ENCODE measurements at regions not wholly inside any gene's neighbourhood (a gene's known extent, or its start where the extent isn't known, plus 50 kb on each side); places are given as distances from the start of the nearest gene placed in this dataset.
"Not testable (repeated sequence)": the region's sequence is repeated elsewhere in the genome, so short reads cannot be mapped to it uniquely, and the experiment has no call there.

DNA sequence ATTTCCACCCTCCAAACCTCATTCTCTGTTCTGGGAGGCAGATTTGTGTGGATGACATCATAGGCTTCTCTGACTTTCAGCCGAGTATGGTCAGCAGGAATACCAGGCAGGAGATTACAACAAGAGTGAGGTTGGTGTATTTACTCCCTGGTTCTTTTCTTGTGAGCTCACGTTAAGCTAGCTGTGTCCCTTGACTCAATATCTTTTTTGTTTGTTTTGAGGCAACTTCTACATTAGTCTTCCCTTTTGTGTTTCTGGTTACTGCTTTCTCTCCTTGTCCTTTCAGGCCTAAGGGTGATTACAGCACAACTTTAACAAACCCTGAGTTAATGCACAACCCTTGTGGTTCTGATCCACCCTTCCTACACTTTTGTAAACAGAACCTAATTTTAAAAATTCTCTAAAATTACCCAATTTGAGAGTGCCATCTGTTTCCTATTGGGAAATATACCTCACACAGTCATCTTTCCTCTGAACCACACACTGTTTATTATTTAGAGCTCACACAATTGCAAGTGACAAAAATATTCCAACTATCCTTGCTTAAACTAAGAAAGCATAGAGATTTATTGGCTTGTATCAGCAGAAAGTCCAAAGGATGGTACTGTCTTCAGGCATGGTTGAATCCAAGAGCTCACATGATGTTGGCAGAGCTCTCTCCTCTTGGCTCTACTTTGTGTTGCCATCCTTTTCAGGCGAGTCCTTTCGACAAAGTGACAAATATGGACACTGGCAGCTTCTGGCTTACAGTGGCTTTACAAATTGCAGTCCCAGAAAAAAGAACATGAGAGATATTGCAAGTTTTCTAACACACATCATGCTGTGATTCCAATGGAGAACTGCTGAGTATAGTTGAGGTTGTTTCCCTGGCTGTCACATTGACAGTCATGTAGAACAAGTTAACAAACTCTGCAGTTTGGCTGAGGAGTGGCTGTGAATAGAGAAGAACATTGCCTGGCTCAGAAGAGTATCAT, 150.5 kb upstream of the DDIT4L start:
- no peak for DNase-seq (ENCODE audit: low spot score in 2 of 2)
- no peaks in the 10 kb centered on the region for H3K9me3 Mint-ChIP-seq
- H3K36me3 Mint-ChIP-seq: no peaks in the 10 kb centered on the region

DNA sequence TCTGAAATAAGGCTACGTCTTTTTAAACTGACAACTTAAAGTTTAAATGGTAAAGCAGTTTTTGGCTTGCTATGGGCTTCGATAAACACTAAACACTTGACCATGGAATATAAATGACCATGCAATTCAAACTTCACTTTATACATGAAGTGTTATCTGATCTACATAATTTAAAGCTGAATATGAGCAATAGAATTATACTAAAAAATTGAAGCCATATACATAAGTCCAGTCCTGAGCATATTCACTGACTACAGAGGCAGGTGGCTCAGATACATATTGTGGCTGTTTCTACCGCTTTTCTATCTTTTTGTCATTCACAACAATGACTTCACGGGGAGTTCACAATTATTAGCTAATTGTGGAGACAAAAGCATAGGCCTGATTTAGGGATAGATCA, 149.6 kb upstream of the DDIT4L start:
- H3K4me3 Mint-ChIP-seq: no peak overlapping the region
- DNase-seq (ENCODE audit: low spot score in 2 of 2) (no peak), ATAC-seq (no peak)
- no peaks in the 10 kb centered on the region for H3K36me3 Mint-ChIP-seq
- no peaks in the 10 kb centered on the region for H3K4me1 Mint-ChIP-seq
- H3K27ac Mint-ChIP-seq: no peak overlapping the region
- H3K9me3 Mint-ChIP-seq: peaks cover 3% of the 10 kb centered on the region

More for the DNA sequence above, 150.5 kb upstream of the DDIT4L start:
- Mint-ChIP-seq H3K4me1 (no peaks in the 10 kb centered on the region), H3K4me3 (no peak overlapping the region), H3K27ac (no peak overlapping the region)
- no peak for ATAC-seq

DNA sequence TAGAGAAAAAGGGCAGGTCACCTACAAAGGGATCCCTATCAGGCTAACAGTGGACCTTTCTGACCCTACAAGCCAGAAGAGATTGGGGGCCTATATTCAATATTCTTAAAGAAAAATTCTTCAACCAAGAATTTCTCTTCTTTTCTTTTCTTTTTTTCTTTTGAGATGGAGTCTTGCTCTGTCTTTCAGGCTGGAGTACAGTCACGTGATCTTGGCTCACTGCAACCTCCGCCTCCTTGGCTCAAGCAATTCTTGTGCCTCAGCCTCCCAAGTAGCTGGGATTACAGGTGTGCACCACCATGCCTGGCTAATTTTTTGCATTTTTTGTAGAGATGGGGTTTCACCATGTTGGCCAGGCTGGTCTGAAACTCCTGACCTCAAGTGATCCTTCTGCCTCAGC, 143.2 kb upstream of the DDIT4L start:
- H3K9me3 Mint-ChIP-seq; H3K36me3 Mint-ChIP-seq; ATAC-seq; H3K27ac Mint-ChIP-seq; H3K4me3 Mint-ChIP-seq; H3K4me1 Mint-ChIP-seq; DNase-seq (ENCODE audit: low spot score in 2 of 2): not testable (repeated sequence)

DNA sequence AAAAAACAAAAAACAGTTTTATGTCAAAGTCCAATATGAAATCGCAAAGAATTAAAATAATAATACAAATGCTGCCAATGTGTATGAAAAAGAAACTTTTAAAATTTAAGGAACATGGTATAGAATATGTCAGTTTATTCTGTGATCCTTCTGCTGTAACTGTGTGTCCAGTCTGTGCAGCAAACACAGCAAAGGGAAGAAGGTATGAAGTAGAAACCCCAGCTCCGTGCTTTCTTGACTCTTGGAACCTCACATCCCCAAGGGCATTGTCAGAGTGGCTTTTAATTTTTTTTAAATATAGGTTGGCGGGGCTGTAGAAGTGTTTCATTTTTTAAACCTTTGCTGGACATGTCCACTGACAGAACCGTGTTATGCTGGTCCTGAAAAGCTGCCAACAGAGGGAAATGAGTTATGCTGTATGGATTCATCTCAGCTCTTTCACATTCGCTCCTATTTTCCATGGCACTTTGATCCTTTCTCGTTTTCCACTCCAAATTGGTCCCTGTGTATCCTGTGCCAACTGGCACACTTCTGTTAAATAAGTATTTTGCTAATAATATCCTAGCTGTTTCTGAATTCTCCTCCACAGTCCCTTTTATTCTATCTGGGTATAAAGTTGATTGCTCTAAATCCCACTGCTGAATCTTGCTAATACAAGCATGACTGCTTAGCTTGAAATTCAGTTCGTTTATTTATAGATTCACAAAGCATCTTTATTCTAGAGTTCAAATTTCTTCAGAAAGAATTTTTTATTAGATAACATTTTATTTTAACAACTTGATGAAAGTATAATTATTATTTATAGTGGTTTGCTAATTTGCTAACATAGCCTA, 127.0 kb upstream of the DDIT4L start:
- DNase-seq (ENCODE audit: low spot score in 2 of 2) (no peak), ATAC-seq (no peak)
- Mint-ChIP-seq H3K4me1 (no peaks in the 10 kb centered on the region), H3K9me3 (peaks cover 3% of the 10 kb centered on the region), H3K36me3 (no peaks in the 10 kb centered on the region), H3K27ac (no peak overlapping the region), H3K4me3 (no peak overlapping the region)

DNA sequence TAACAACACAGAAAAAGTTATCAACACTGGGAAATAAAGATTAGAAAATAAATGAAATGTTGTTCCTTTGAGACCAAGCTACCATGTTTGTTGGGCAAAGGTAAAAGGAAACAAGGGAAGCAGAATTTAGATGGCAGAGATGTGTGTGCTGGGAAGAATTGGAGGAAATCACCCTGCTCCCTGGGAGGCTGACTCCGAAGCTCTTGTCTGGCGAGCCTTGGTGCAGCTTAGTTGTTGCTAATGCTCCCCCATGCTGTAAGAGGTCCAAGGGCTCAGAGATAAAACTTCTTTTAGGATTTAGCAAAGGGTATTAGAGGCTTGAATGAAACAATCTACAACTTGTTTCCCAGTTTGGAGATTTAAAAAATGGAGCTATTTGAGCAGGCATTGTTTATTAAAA, 123.8 kb upstream of the DDIT4L start:
- no peaks in the 10 kb centered on the region for H3K36me3 Mint-ChIP-seq
- no peak overlapping the region for H3K4me3 Mint-ChIP-seq
- no peak for DNase-seq (ENCODE audit: low spot score in 2 of 2)
- no peaks in the 10 kb centered on the region for H3K9me3 Mint-ChIP-seq
- H3K4me1 Mint-ChIP-seq: no peaks in the 10 kb centered on the region
- ATAC-seq: no peak
- no peak overlapping the region for H3K27ac Mint-ChIP-seq

DNA sequence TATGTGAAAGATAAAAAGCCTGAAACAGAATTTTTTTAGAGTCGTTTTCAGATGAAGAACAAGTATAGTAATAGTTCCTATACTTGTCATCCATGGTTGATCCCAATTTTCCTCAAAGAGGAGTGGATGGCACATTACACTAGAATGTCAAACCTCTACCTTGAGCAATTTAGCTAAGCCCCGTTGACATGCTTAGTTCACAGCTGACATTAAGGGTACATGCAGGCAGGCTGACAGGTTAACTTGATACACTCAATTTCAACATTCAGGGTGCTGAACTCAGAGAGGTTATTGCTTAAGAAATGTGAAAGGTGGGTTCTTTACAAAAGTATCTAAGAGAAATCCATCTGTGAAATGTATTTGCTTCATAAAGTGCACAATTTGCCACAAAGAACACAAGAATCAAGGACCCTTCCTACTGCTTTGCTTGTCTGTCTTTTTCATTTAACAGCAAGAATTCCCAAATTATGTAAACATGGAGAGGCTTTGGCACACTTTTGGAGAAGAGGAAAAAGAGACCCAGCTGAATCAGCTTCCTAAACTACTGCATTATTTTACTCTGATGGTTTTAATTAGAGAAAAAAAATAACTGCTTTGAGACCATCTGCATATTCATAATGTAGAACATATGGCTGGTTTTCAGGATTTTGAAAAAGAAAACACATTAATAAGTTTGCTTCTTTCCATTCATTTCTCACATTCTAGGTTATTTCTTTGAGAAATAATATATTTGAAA, 122.5 kb upstream of the DDIT4L start:
- Mint-ChIP-seq H3K36me3 (no peaks in the 10 kb centered on the region), H3K27ac (no peak overlapping the region), H3K4me3 (no peak overlapping the region), H3K9me3 (no peaks in the 10 kb centered on the region), H3K4me1 (no peaks in the 10 kb centered on the region)
- DNase-seq (ENCODE audit: low spot score in 2 of 2) (no peak), ATAC-seq (no peak)

DNA sequence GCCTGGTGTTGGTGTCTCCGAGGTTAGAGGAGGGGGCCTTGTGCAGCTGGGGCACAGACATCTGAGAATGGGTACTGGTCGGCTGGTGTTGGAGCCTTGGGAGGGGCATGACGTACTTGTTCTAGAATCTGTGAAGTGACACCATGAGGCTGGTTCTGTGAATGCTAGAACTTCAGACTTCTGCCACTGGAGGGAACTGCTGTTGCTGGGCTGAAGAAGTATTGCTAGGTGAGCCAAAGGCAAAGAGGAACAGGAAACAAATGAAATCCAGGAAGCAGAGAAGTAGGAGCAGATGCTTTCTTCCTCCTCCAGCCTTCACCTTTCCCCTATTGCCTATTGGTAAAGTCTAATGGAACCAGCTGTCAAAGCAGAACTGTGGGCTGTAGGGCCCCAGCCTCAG, 120.9 kb upstream of the DDIT4L start:
- no peak overlapping the region for H3K4me3 Mint-ChIP-seq
- H3K4me1 Mint-ChIP-seq: no peaks in the 10 kb centered on the region
- no peak for DNase-seq (ENCODE audit: low spot score in 2 of 2)

DNA sequence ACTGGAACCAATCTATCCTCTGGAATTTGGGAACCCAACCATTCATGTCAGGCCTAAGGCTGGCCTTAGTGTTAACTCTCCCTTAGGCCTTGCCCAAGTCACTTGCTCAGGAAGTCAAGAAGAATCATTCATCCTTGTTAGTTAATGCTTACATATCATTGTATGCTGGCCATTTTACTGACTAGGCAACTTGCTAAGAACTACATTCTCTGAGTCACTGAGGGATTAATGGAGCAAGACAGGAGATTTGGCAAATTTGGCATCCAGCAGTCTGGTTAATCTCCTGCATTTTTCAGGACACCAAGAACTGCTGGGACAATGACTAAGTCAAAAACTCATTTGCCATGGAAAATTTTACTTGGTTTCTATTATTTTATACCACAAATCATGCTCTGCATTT, 115.8 kb upstream of the DDIT4L start:
- no peaks in the 10 kb centered on the region for H3K36me3 Mint-ChIP-seq
- DNase-seq (ENCODE audit: low spot score in 2 of 2): no peak
- H3K9me3 Mint-ChIP-seq: no peaks in the 10 kb centered on the region
- H3K27ac Mint-ChIP-seq: no peak overlapping the region
- no peak for ATAC-seq
- no peaks in the 10 kb centered on the region for H3K4me1 Mint-ChIP-seq
- H3K4me3 Mint-ChIP-seq: no peak overlapping the region

More for the DNA sequence above, 120.9 kb upstream of the DDIT4L start:
- no peaks in the 10 kb centered on the region for H3K9me3 Mint-ChIP-seq
- H3K27ac Mint-ChIP-seq: no peak overlapping the region
- H3K36me3 Mint-ChIP-seq: no peaks in the 10 kb centered on the region
- ATAC-seq: peak; percentile 16

DNA sequence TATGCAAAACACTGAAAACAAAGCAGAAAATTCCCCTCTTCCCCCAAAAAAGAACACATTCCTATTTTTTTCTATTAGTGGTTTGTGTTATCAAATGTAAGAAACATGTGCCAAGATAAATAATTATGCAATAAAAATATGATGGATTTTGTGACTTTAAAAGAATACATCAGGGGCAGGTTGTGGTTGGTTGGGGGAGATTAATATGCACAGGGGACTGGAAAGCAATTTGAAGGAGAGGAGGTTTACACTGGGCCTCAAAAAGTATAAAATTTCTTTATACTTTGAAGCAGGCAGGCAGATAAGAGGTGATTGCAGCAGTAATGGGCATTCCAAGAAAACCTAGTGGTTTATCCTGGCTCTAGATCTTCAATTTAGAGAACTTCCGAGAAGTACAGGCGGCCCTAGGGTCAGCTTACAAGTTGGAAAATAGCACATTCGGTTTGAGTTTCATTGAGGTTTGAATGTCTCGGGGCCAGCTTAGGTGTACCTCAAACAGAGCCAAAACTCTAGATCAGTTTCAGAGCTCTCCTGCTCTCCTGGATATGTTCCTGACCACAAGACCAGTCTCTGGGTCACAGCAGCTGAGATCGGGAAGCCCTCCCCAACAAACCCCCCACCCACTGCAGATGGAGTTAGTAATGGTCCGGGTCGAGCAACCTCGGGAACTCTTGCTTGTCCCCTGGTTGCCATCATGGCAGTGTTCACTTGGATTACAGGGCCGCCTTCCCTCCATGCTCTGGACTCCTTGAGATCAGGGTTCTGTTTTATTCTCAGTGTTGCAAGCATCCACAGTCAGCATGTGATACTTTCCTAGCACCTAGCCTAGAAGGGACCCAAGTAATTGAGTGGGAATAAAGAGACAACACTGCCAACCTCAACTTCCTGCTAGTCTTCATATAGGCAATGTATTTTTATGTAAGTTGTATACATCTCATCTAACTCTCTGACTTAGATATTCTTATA, 112.1 kb upstream of the DDIT4L start:
- no peak overlapping the region for H3K4me3 Mint-ChIP-seq
- no peaks in the 10 kb centered on the region for H3K4me1 Mint-ChIP-seq
- no peaks in the 10 kb centered on the region for H3K36me3 Mint-ChIP-seq
- ATAC-seq (no peak), DNase-seq (ENCODE audit: low spot score in 2 of 2) (no peak)
- H3K27ac Mint-ChIP-seq: no peak overlapping the region
- no peaks in the 10 kb centered on the region for H3K9me3 Mint-ChIP-seq

DNA sequence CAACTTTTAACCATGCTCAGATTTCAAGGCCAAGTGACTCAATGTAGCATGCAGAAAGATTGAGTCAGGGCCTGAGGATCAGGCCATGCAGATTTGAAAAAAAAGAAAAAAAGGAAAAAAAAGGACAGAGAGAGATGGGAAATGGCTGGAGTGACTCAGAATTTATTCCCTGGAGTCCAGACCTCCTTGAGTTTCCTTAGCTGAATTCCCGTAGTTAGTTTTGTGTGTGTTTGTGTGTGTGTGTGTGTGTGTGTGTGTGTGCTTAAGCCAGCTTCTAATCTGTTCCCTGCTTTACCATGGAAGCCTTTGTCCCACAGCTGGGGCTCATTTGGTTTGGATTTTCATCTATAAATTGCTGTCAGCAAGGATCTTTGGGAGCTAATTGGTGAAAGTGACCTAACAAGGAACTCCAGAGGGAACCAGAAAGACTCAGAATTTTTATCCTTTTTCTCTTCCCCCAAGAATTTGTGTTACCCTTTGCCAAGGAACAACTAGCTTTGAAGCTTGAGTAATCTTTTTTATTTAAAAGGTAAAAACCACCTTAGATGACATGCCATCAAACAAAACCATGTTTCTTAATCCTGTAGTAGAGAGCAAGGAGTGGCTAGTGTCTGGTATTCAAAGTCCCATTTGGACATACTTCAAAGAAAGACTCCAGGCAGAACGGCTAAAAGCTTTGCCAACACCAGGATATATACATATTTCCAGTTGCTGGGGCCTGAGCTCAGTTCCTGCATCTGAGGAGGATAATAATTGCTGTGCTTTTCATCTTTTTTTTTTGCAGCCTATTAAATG, 109.0 kb upstream of the DDIT4L start:
- ATAC-seq: no peak
- Mint-ChIP-seq H3K36me3 (no peaks in the 10 kb centered on the region), H3K9me3 (no peaks in the 10 kb centered on the region)

DNA sequence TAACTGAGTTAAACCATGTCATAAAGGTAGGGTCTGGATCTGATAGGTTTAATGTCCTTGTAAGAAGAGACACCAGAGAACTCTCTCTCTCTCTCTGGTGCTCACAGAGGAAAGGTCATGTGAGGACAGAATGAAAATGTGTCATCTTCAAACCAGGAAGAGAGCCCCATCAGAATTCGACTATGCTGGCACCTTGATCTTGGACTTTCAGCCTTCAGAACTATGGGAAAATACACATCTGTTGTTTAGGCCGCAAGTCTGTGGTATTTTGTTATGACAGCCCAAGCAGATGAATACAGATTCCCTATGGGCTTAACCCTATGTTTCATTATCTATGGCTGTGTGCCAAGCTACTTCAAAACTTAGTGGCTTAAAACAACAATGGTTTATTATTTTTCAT, 105.5 kb upstream of the DDIT4L start:
- Mint-ChIP-seq H3K27ac (no peak overlapping the region), H3K4me1 (no peaks in the 10 kb centered on the region), H3K36me3 (no peaks in the 10 kb centered on the region), H3K4me3 (no peak overlapping the region), H3K9me3 (no peaks in the 10 kb centered on the region)
- DNase-seq (ENCODE audit: low spot score in 2 of 2) (no peak), ATAC-seq (no peak)

More for the DNA sequence above, 109.0 kb upstream of the DDIT4L start:
- Mint-ChIP-seq H3K27ac (no peak overlapping the region), H3K4me1 (no peaks in the 10 kb centered on the region), H3K4me3 (no peak overlapping the region)
- DNase-seq (ENCODE audit: low spot score in 2 of 2): no peak

DNA sequence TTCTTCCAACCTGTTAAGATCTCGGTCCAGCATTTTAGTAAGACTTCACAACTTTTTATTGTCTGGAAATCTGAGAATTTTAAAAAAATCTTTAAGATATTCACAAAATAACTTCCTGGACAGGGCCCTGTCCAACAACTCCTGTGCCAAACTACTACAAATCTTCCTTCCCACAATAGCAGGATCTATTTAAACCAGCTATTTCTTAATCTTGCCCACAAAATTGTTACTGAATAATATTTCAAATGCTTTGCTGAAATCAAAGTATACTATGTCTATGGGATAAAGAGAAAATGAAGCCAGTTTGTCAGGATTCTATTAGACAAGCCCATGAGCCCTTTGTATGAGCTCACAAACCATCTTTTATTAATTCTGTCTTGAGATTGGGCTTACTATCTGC, 104.1 kb upstream of the DDIT4L start:
- no peak overlapping the region for H3K27ac Mint-ChIP-seq
- no peaks in the 10 kb centered on the region for H3K36me3 Mint-ChIP-seq
- no peaks in the 10 kb centered on the region for H3K4me1 Mint-ChIP-seq
- no peak overlapping the region for H3K4me3 Mint-ChIP-seq
- DNase-seq (ENCODE audit: low spot score in 2 of 2): no peak
- no peaks in the 10 kb centered on the region for H3K9me3 Mint-ChIP-seq
- no peak for ATAC-seq

DNA sequence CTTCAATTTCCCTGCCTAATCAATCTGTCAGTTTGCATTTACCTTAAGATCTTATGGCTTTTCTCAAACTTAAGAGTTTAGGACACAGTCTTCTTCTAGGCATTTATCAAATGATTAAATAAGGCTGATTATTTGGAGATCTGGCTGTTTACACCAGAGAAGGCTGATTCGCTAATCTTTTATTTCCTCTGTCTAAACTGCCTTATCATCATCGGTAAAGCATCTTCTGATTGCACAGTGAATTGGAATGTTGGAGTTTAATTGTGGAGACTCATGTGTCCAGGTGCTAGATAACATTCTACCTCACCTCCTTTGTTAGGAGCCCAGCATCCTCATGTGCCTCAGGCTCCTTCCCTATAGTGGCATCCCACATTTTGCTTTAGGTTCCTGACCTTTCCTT, 100.3 kb upstream of the DDIT4L start:
- Mint-ChIP-seq H3K4me1 (no peaks in the 10 kb centered on the region), H3K4me3 (no peak overlapping the region), H3K27ac (no peak overlapping the region), H3K9me3 (no peaks in the 10 kb centered on the region), H3K36me3 (no peaks in the 10 kb centered on the region)
- ATAC-seq (no peak), DNase-seq (ENCODE audit: low spot score in 2 of 2) (no peak)

DNA sequence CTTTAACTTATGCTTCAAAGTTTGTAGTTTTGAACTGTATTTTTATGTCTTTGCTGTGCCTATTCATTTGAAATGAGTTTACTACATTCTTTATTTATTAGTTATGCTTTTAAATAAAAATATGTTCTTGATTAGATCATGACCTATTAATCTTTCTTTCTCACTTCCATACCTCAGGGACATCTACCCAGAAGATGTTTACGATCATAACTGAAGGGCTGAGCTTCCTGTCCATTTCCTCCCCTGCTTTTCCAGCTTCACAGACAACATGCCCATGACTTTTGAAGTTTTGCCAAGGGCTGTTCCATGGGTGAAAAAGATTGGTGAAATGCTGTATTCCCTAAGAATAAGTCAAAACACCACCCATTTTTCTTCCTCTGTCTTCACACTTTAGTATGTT, 99.7 kb upstream of the DDIT4L start:
- Mint-ChIP-seq H3K27ac (no peak overlapping the region), H3K4me1 (no peaks in the 10 kb centered on the region), H3K36me3 (no peaks in the 10 kb centered on the region), H3K9me3 (no peaks in the 10 kb centered on the region), H3K4me3 (no peak overlapping the region)
- DNase-seq (ENCODE audit: low spot score in 2 of 2): no peak
- ATAC-seq: no peak

All from stimulated activated effector memory CD8-positive, alpha-beta T cell treated with anti-CD3 and anti-CD28 coated beads, Interleukin-12 subunit alpha, Interleukin-12 subunit beta, amount 100 ng/mL, for 72 hours (primary cell).